Uterus (tissue), 2 donors: ENCODE measurements at regions not wholly inside any gene's neighbourhood (a gene's known extent, or its start where the extent isn't known, plus 50 kb on each side); places are given as distances from the start of the nearest gene placed in this dataset.

ENCODE experiments used
- POLR2A ChIP-seq, 2 donors: fragments of 450-650 bp; IDR thresholded peaks; one replicate each; pipeline ENCODE4 v1.6.1; 2016; ENCODE audit warnings: antibody characterized with exemption in 2 of 2, mild to moderate bottlenecking in 1 of 2, moderate library complexity in 1 of 2
- TF ChIP-seq, protein P1 (sequence below), 4 experiments: fragments of 200-600 bp in 2 of 4; fragments of 450-650 bp in 2 of 4; sonication (generic) in 2 of 4; IDR thresholded peaks; one replicate each; pipeline ENCODE4 v1.5.1; 2016 to 2019; ENCODE audit warnings: antibody characterized with exemption in 4 of 4, mild to moderate bottlenecking in 2 of 4, moderate library complexity in 1 of 4

DNA sequence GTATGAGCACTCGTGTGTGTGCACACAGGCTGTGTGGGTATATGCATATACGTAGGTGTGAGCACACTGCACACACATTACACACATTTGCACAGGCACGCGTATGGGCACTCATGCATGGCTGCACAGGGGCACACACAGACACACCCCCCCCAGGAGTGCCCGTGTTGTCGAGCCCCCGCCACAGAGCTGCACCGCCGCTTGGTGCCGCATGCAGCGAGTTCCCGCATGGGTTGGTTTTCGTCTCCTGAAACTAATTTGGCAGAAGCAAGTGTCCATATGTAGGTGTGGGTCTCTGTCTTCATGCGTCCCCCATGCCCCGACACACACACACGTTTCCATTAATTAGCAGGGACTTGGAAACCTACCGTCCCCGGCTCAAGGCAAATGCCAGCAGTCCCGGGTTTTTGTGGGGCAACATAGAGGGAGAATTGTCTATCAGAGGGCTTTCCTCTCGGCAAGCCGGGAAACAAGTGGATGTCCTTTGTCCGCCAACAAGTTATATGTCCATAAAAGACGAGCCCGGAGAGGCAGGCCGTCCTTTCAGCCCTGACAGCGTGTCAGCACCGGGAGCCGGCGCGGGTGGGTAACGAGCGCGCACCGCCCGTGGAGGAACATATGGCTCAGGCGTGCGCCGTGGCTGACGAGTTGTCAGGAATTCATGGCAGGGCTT, 1291.7 kb downstream of the BRD1 start:
- TF ChIP-seq, protein P1, sequence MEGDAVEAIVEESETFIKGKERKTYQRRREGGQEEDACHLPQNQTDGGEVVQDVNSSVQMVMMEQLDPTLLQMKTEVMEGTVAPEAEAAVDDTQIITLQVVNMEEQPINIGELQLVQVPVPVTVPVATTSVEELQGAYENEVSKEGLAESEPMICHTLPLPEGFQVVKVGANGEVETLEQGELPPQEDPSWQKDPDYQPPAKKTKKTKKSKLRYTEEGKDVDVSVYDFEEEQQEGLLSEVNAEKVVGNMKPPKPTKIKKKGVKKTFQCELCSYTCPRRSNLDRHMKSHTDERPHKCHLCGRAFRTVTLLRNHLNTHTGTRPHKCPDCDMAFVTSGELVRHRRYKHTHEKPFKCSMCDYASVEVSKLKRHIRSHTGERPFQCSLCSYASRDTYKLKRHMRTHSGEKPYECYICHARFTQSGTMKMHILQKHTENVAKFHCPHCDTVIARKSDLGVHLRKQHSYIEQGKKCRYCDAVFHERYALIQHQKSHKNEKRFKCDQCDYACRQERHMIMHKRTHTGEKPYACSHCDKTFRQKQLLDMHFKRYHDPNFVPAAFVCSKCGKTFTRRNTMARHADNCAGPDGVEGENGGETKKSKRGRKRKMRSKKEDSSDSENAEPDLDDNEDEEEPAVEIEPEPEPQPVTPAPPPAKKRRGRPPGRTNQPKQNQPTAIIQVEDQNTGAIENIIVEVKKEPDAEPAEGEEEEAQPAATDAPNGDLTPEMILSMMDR (IDR thresholded peaks at IDR 0.05), result no peak
- TF ChIP-seq POLR2A (IDR thresholded peaks at IDR 0.05), result no peak
